Thoracic aorta (tissue), 2 donors: ENCODE measurements at regions not wholly inside any gene's neighbourhood (a gene's known extent, or its start where the extent isn't known, plus 50 kb on each side); places are given as distances from the start of the nearest gene placed in this dataset.
"Not testable (repeated sequence)": the region's sequence is repeated elsewhere in the genome, so short reads cannot be mapped to it uniquely, and the experiment has no call there.

Experiments
- ATAC-seq: fragments of 150-250 bp; one replicate; pipeline ENCODE4 v1.8.0; 2017; ENCODE audit warnings: low read depth; ENCODE audit not compliant: insufficient number of reproducible peaks, low FRiP score
- DNase-seq: peaks from one replicate; pipeline ENCODE4 v3.0.0-alpha.2; 2020; ENCODE audit warnings: low spot score
- H3K27ac ChIP-seq, 2 donors: fragments of 200-600 bp; sonication (generic); 1 replicate in 1 of 2; 2 replicates in 1 of 2; pipeline ENCODE4 v1.5.1; 2016; ENCODE audit warnings: mild to moderate bottlenecking in 2 of 2, moderate library complexity in 2 of 2
- H3K27me3 ChIP-seq: fragments of 200-600 bp; sonication (generic); replicated peaks from 2 replicates; pipeline ENCODE4 v1.6.0; 2016; ENCODE audit warnings: mild to moderate bottlenecking; ENCODE audit not compliant: insufficient read depth
- H3K36me3 ChIP-seq: fragments of 200-600 bp; sonication (generic); one replicate; pipeline ENCODE4 v1.5.1; 2016
- H3K4me1 ChIP-seq, 2 donors: fragments of 200-600 bp; sonication (generic); 1 replicate in 1 of 2; 2 replicates in 1 of 2; pipeline versions ENCODE4 v1.5.1 to v1.6.0; 2016; ENCODE audit warnings: low read depth in 2 of 2, mild to moderate bottlenecking in 1 of 2; ENCODE audit not compliant: control insufficient read depth in 1 of 2
- H3K4me3 ChIP-seq: fragments of 200-600 bp; sonication (generic); 2 replicates; pipeline ENCODE4 v1.5.1; 2016; ENCODE audit warnings: mild to moderate bottlenecking
- H3K9me3 ChIP-seq: fragments of 200-600 bp; sonication (generic); 2 replicates; pipeline ENCODE4 v1.5.1; 2016
- CTCF ChIP-seq: fragments of 200-600 bp; sonication (generic); IDR thresholded peaks from one replicate; pipeline ENCODE4 v1.5.1; 2019; ENCODE audit warnings: antibody characterized with exemption

GRCh38 chr6:163706500-163707087, 292.1 kb downstream of the QKI start:
- no peak for TF ChIP-seq CTCF
- no peak overlapping the region for H3K4me3 ChIP-seq
- H3K27ac ChIP-seq: no peak overlapping the region
- DNase-seq: no peak
- ATAC-seq: no peak
- H3K27me3 ChIP-seq: no peaks in the 10 kb centered on the region
- no peaks in the 10 kb centered on the region for H3K36me3 ChIP-seq
- peaks cover 13 to 34% of the 10 kb centered on the region in 2 donors for H3K4me1 ChIP-seq
- H3K9me3 ChIP-seq: no peaks in the 10 kb centered on the region

GRCh38 chr6:163705923-163706322, 291.4 kb downstream of the QKI start:
- no peak overlapping the region for H3K27ac ChIP-seq
- ATAC-seq: no peak
- no peaks in the 10 kb centered on the region for H3K36me3 ChIP-seq
- no peaks in the 10 kb centered on the region for H3K9me3 ChIP-seq
- H3K4me1 ChIP-seq: peaks cover 11 to 28% of the 10 kb centered on the region in 2 donors
- no peaks in the 10 kb centered on the region for H3K27me3 ChIP-seq
- DNase-seq: no peak
- H3K4me3 ChIP-seq: no peak overlapping the region
- no peak for TF ChIP-seq CTCF

- Histone ChIP-seq H3K4me1 (peaks cover 5 to 12% of the 10 kb centered on the region in 2 donors), H3K27ac (no peak overlapping the region), H3K36me3 (no peaks in the 10 kb centered on the region), H3K27me3 (no peaks in the 10 kb centered on the region), H3K9me3 (no peaks in the 10 kb centered on the region), H3K4me3 (no peak overlapping the region)
- ATAC-seq: no peak
- TF ChIP-seq CTCF: no peak
- DNase-seq: no peak
Observed at GRCh38 chr6:163702736-163703135, 288.2 kb downstream of the QKI start.

- peaks cover 0 to 2% of the 10 kb centered on the region in 2 donors for H3K4me1 ChIP-seq
Observed at GRCh38 chr6:163701762-163702161, 287.2 kb downstream of the QKI start.

GRCh38 chr6:163698086-163698485, 283.6 kb downstream of the QKI start:
- no peak for TF ChIP-seq CTCF

More at GRCh38 chr6:163701762-163702161, 287.2 kb downstream of the QKI start:
- Histone ChIP-seq H3K27ac (no peak overlapping the region), H3K9me3 (no peaks in the 10 kb centered on the region), H3K36me3 (no peaks in the 10 kb centered on the region), H3K27me3 (no peaks in the 10 kb centered on the region), H3K4me3 (no peak overlapping the region)
- no peak for DNase-seq
- TF ChIP-seq CTCF: no peak
- ATAC-seq: no peak

GRCh38 chr6:163696311-163696710, 281.8 kb downstream of the QKI start:
- H3K9me3 ChIP-seq, H3K27me3 ChIP-seq, H3K4me3 ChIP-seq, H3K27ac ChIP-seq, ATAC-seq, H3K36me3 ChIP-seq, DNase-seq, H3K4me1 ChIP-seq: not testable (repeated sequence)

More at GRCh38 chr6:163698086-163698485, 283.6 kb downstream of the QKI start:
- Histone ChIP-seq H3K4me3 (no peak overlapping the region), H3K4me1 (no peaks in the 10 kb centered on the region), H3K27ac (no peak overlapping the region), H3K9me3 (no peaks in the 10 kb centered on the region), H3K27me3 (no peaks in the 10 kb centered on the region), H3K36me3 (no peaks in the 10 kb centered on the region)
- DNase-seq (no peak), ATAC-seq (no peak)
